ENCODE measurements at regions not wholly inside any gene's neighbourhood (a gene's known extent, or its start where the extent isn't known, plus 50 kb on each side); places are given as distances from the start of the nearest gene placed in this dataset.

DNA sequence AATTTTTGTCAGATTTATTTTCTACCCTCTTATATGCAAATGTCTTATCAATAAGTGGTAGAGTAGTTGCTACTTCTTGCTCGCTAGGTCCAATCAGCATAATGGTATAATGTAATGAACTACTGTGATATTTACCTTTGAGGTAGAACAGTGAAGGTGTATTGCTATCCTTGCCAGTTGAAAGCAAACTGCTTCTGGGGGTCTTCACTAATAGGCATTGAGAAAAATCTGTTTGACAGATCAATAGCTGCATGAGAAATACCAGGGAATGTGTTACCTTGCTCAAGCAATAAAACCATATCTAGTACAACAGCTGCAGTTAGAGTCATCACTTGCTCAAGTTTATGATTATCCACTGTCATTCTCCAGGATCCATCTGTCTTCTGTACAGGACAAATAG is 50.1 kb upstream of the EFEMP1 start:
- no peak for ATAC-seq
- TF ChIP-seq RARB (CRISPR knock-in tag; IDR thresholded peaks at IDR 0.05), result no peak
- TF ChIP-seq, protein P1, sequence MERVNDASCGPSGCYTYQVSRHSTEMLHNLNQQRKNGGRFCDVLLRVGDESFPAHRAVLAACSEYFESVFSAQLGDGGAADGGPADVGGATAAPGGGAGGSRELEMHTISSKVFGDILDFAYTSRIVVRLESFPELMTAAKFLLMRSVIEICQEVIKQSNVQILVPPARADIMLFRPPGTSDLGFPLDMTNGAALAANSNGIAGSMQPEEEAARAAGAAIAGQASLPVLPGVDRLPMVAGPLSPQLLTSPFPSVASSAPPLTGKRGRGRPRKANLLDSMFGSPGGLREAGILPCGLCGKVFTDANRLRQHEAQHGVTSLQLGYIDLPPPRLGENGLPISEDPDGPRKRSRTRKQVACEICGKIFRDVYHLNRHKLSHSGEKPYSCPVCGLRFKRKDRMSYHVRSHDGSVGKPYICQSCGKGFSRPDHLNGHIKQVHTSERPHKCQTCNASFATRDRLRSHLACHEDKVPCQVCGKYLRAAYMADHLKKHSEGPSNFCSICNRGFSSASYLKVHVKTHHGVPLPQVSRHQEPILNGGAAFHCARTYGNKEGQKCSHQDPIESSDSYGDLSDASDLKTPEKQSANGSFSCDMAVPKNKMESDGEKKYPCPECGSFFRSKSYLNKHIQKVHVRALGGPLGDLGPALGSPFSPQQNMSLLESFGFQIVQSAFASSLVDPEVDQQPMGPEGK (CRISPR knock-in tag; IDR thresholded peaks at IDR 0.05; ENCODE audit: borderline replicate concordance), result no peak
- no peak for TF ChIP-seq ESRRG (CRISPR knock-in tag; IDR thresholded peaks at IDR 0.05)
- TF ChIP-seq ZNF8 (CRISPR knock-in tag; IDR thresholded peaks at IDR 0.05), result no peak
- TF ChIP-seq ZFP3 (CRISPR knock-in tag; IDR thresholded peaks at IDR 0.05), result no peak
- no peak for TF ChIP-seq PPARA (CRISPR knock-in tag; IDR thresholded peaks at IDR 0.05; ENCODE audit: borderline replicate concordance)
- TF ChIP-seq ZNF565 (CRISPR knock-in tag; conservative IDR thresholded peaks at IDR 0.05; ENCODE audit: low read depth), result no peak
- TF ChIP-seq, protein P2, sequence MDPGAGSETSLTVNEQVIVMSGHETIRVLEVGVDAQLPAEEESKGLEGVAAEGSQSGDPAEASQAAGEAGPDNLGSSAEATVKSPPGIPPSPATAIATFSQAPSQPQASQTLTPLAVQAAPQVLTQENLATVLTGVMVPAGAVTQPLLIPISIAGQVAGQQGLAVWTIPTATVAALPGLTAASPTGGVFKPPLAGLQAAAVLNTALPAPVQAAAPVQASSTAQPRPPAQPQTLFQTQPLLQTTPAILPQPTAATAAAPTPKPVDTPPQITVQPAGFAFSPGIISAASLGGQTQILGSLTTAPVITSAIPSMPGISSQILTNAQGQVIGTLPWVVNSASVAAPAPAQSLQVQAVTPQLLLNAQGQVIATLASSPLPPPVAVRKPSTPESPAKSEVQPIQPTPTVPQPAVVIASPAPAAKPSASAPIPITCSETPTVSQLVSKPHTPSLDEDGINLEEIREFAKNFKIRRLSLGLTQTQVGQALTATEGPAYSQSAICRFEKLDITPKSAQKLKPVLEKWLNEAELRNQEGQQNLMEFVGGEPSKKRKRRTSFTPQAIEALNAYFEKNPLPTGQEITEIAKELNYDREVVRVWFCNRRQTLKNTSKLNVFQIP (CRISPR knock-in tag; IDR thresholded peaks at IDR 0.05; ENCODE audit: borderline replicate concordance, low read depth), result no peak

DNA sequence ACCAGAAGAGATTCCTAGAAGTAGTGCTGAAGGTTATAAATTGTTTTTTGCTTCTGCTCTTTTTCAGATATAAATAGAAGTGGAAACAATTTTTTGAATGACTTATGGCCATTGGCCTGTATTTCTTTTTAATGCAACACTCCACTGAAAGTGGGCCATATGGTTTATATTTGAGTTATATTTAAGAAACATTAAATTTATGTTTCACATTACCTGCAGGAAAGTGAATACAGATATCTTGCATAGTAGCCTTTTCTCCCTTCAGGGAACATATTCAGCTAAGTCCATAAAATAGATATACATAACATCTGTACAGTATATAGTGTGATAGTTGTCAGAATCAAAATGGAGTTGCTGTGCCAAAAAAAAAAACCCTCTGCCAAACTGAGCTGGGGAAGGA is 53.1 kb upstream of the EFEMP1 start:
- TF ChIP-seq GLIS3 (CRISPR knock-in tag; IDR thresholded peaks at IDR 0.05), result no peak
- no peak for TF ChIP-seq BACH2 (CRISPR knock-in tag; IDR thresholded peaks at IDR 0.05; ENCODE audit: borderline replicate concordance)
- no peak for TF ChIP-seq SNAI2 (CRISPR knock-in tag; IDR thresholded peaks at IDR 0.05)
- TF ChIP-seq, protein P1 (CRISPR knock-in tag; IDR thresholded peaks at IDR 0.05; ENCODE audit: borderline replicate concordance), result no peak
- TF ChIP-seq CSRNP3 (CRISPR knock-in tag; IDR thresholded peaks at IDR 0.05), result no peak
- TF ChIP-seq ZNF565 (CRISPR knock-in tag; conservative IDR thresholded peaks at IDR 0.05; ENCODE audit: low read depth), result no peak
- no peak for TF ChIP-seq ZC3H10 (CRISPR knock-in tag; IDR thresholded peaks at IDR 0.05)
- TF ChIP-seq TOX (CRISPR knock-in tag; IDR thresholded peaks at IDR 0.05; ENCODE audit: borderline replicate concordance), result no peak
- no peak for TF ChIP-seq ZNF8 (CRISPR knock-in tag; IDR thresholded peaks at IDR 0.05)
- no peak for TF ChIP-seq ZNF70 (CRISPR knock-in tag; IDR thresholded peaks at IDR 0.05)
- TF ChIP-seq OSR1 (CRISPR knock-in tag; IDR thresholded peaks at IDR 0.05), result no peak
- no peak for TF ChIP-seq ZFP30 (CRISPR knock-in tag; IDR thresholded peaks at IDR 0.05)
- peak; percentile 32 for ATAC-seq

DNA sequence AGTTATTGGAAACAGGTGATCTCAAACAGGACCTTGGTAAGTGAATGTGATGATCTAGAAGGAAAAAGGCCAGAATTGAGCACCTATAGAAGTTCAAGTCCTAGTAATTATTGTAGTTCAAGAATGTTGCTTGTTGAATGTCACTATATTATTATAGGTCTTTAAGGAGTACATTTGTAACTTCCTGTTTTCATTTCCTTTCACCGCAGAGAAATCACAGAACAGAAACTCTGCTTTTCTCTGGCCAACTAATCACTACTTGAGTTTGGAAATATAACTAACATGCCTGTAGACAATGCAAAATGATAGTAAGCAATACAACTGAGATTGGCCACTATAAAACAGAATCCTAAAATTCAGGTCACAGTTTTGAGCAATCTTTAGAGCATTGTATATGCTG is 61.8 kb upstream of the EFEMP1 start:
- ATAC-seq, result no peak
- TF ChIP-seq, protein P2 (CRISPR knock-in tag; IDR thresholded peaks at IDR 0.05; ENCODE audit: borderline replicate concordance, low read depth), result no peak

DNA sequence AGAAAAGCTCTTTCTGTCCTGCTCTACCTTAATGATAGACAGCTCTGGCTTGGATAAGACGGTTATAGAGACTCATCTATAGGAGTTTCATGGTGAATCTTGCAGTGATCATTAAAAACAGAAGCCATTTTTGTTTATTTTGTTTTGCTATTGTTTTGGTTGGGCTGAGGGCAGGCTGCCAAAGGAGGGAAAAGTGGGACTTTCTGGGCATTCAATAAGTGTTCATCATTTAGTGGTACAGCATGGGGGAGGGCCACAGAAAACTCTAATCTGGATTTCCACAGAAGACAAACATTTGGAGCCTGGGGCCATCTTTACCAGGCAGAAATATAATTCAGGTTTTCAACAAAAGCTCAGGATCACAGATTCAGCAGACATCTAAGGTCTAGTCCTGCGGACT is 62.4 kb upstream of the EFEMP1 start:
- ATAC-seq, result no peak
- TF ChIP-seq GLIS3 (CRISPR knock-in tag; IDR thresholded peaks at IDR 0.05) (no peak), CSRNP3 (CRISPR knock-in tag; IDR thresholded peaks at IDR 0.05) (no peak), ZC3H10 (CRISPR knock-in tag; IDR thresholded peaks at IDR 0.05) (no peak), PPARA (CRISPR knock-in tag; IDR thresholded peaks at IDR 0.05; ENCODE audit: borderline replicate concordance) (no peak), ARNTL (CRISPR knock-in tag; IDR thresholded peaks at IDR 0.05; ENCODE audit: borderline replicate concordance, low read depth) (no peak), ESRRG (CRISPR knock-in tag; IDR thresholded peaks at IDR 0.05) (no peak), OSR1 (CRISPR knock-in tag; IDR thresholded peaks at IDR 0.05) (no peak), TOX (CRISPR knock-in tag; IDR thresholded peaks at IDR 0.05; ENCODE audit: borderline replicate concordance) (no peak), CREB5 (CRISPR knock-in tag; IDR thresholded peaks at IDR 0.05; ENCODE audit: low read depth) (no peak), ZFP3 (CRISPR knock-in tag; IDR thresholded peaks at IDR 0.05) (no peak), BACH2 (CRISPR knock-in tag; IDR thresholded peaks at IDR 0.05; ENCODE audit: borderline replicate concordance) (no peak), ZNF70 (CRISPR knock-in tag; IDR thresholded peaks at IDR 0.05) (no peak)
- TF ChIP-seq, protein P1 (CRISPR knock-in tag; IDR thresholded peaks at IDR 0.05; ENCODE audit: borderline replicate concordance), result no peak
- TF ChIP-seq, protein P2 (CRISPR knock-in tag; IDR thresholded peaks at IDR 0.05; ENCODE audit: borderline replicate concordance, low read depth), result no peak
